ENCODE measurements at regions not wholly inside any gene's neighbourhood (a gene's known extent, or its start where the extent isn't known, plus 50 kb on each side); places are given as distances from the start of the nearest gene placed in this dataset.

GRCh38 chr20:40741507-40742106 is 52.6 kb upstream of the MAFB start:
- FAIRE-seq = peak; percentile 52
- H4K8ac ChIP-seq (ENCODE audit: extremely low read depth, insufficient read depth, low read length) = no peak overlapping the region
- H3K4me1 ChIP-seq (replicated peaks in 1 of 4; ENCODE audit: control insufficient read depth in 3 of 4, insufficient read depth in 4 of 4, low read length in 3 of 4) = peaks cover 0 to 3% (median 1%) of the 10 kb centered on the region in 4 experiments; a peak in 2 of 7 replicates
- no peak overlapping the region for H3K9ac ChIP-seq (replicated peaks in 1 of 4; ENCODE audit: extremely low read depth in 1 of 4, low read depth in 3 of 4, low read length in 3 of 4)
- H2BK12ac ChIP-seq (ENCODE audit: low read depth, low read length) = no peak overlapping the region
- DNase-seq (ENCODE audit: low read depth in 1 of 2, low spot score in 2 of 2) = peak; percentile 34 to 76
- H3K14ac ChIP-seq (ENCODE audit: insufficient read length) = no peak overlapping the region
- no peaks in the 10 kb centered on the region for H4K20me1 ChIP-seq (replicated peaks in 1 of 2; ENCODE audit: control insufficient read depth in 1 of 2, insufficient read depth in 2 of 2, low read length in 2 of 2)
- WGBS, 2 experiments (ENCODE audit: extremely low coverage in 1 of 2, insufficient coverage in 1 of 2, insufficient read length in 1 of 2, insufficient replicate concordance in 2 of 2, low coverage in 1 of 2, low lambda C conversion rate in 2 of 2, missing lambda C conversion rate in 1 of 2) = 60% methylated on average over 5 of the region's 6 CpGs; no CpG with 5 or more reads in 1 of the 2 experiments
- no peaks in the 10 kb centered on the region for H3K79me1 ChIP-seq (ENCODE audit: low read depth, low read length)
- H3K56ac ChIP-seq (replicated peaks; ENCODE audit: insufficient read length, low read depth, low read length) = no peak overlapping the region
- H2AK5ac ChIP-seq (ENCODE audit: low read depth, low read length) = no peak overlapping the region
- H2BK20ac ChIP-seq (ENCODE audit: low read length) = no peak overlapping the region
- no peak overlapping the region for H3K18ac ChIP-seq (ENCODE audit: extremely low read depth, low read length)
- H2BK5ac ChIP-seq (ENCODE audit: low read depth, low read length) = no peak overlapping the region
- no peak overlapping the region for H2BK120ac ChIP-seq (replicated peaks; ENCODE audit: low read depth, low read length)
- H3K4me3 ChIP-seq (ENCODE audit: extremely low read depth in 1 of 4, insufficient read depth in 2 of 4, low read depth in 3 of 4, low read length in 4 of 4) = no peak overlapping the region
- no peaks in the 10 kb centered on the region for H3K36me3 ChIP-seq (ENCODE audit: control insufficient read depth in 2 of 4, insufficient read depth in 4 of 4, low read length in 3 of 4)
- H4K91ac ChIP-seq (replicated peaks; ENCODE audit: insufficient read length, low read length) = no peak overlapping the region
- ChIA-PET POLR2A (ENCODE audit: partially characterized antibody) (interaction anchor here (1.0 kb wide), 1 partner anchor 222 kb away, joined by 3 read pairs; no protein-coding TSS in a partner anchor), CTCF (ENCODE audit: partially characterized antibody) (interaction anchor here (0.6 to 7.4 kb wide), 59 partner anchors 8 to 1666 kb away, joined by 3 to 44 read pairs (median 4); no protein-coding TSS in a partner anchor)
- no peak overlapping the region for H3K27ac ChIP-seq (ENCODE audit: low read depth, low read length)
- H2BK15ac ChIP-seq (ENCODE audit: low read length) = no peak overlapping the region
- no peaks in the 10 kb centered on the region for H3K23me2 ChIP-seq (ENCODE audit: low read depth, low read length)
- H3K79me2 ChIP-seq (ENCODE audit: control insufficient read depth in 1 of 2, insufficient read depth in 2 of 2, low read length in 2 of 2) = no peaks in the 10 kb centered on the region
- no peak overlapping the region for H3K4me2 ChIP-seq (ENCODE audit: insufficient read depth in 1 of 2, low read depth in 2 of 2, low read length in 2 of 2)
- H3K23ac ChIP-seq (ENCODE audit: insufficient read length) = no peak overlapping the region
- H3K27me3 ChIP-seq (replicated peaks in 1 of 4; ENCODE audit: control insufficient read depth in 3 of 4, extremely low read depth in 1 of 4, insufficient read depth in 3 of 4, low read length in 3 of 4) = no peaks in the 10 kb centered on the region
- H3K4ac ChIP-seq (replicated peaks; ENCODE audit: insufficient read length, low read depth, low read length) = no peak overlapping the region
- H2AFZ ChIP-seq (ENCODE audit: low read length) = no peak overlapping the region
- no peaks in the 10 kb centered on the region for H3K9me3 ChIP-seq (ENCODE audit: insufficient read depth in 2 of 2, low read depth in 1 of 2, low read length in 1 of 2)
- no peak overlapping the region for H4K5ac ChIP-seq (ENCODE audit: insufficient read length, low read depth, low read length)
- TF ChIP-seq, protein P1, sequence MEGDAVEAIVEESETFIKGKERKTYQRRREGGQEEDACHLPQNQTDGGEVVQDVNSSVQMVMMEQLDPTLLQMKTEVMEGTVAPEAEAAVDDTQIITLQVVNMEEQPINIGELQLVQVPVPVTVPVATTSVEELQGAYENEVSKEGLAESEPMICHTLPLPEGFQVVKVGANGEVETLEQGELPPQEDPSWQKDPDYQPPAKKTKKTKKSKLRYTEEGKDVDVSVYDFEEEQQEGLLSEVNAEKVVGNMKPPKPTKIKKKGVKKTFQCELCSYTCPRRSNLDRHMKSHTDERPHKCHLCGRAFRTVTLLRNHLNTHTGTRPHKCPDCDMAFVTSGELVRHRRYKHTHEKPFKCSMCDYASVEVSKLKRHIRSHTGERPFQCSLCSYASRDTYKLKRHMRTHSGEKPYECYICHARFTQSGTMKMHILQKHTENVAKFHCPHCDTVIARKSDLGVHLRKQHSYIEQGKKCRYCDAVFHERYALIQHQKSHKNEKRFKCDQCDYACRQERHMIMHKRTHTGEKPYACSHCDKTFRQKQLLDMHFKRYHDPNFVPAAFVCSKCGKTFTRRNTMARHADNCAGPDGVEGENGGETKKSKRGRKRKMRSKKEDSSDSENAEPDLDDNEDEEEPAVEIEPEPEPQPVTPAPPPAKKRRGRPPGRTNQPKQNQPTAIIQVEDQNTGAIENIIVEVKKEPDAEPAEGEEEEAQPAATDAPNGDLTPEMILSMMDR (IDR thresholded peaks at IDR 0.05; ENCODE audit: control extremely low read depth in 1 of 3, insufficient read depth in 1 of 3, low read depth in 1 of 3, low read length in 3 of 3) = peak; percentile 70 to 86 (median 78)
- TF ChIP-seq CBX5 (IDR thresholded peaks at IDR 0.05; ENCODE audit: low read depth, low read length) (no peak), CHD1 (IDR thresholded peaks at IDR 0.05; ENCODE audit: low read depth, low read length) (no peak), CREB1 (IDR thresholded peaks at IDR 0.05) (peak; percentile 51; the same call in 1 of the 2 replicates), RAD21 (IDR thresholded peaks at IDR 0.05 in 1 of 2, conservative IDR thresholded peaks at IDR 0.05 in 1 of 2; ENCODE audit: low read depth in 2 of 2, low read length in 2 of 2) (peak; percentile 61 to 71), KDM5A (IDR thresholded peaks at IDR 0.05; ENCODE audit: low read length) (no peak), RNF2 (IDR thresholded peaks at IDR 0.05; ENCODE audit: borderline replicate concordance, low read depth, low read length, missing control alignments, poor library complexity, severe bottlenecking) (no peak), BRCA1 (IDR thresholded peaks at IDR 0.05; ENCODE audit: low read depth, low read length) (no peak)
- TF ChIP-seq, protein P2, sequence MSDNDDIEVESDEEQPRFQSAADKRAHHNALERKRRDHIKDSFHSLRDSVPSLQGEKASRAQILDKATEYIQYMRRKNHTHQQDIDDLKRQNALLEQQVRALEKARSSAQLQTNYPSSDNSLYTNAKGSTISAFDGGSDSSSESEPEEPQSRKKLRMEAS (IDR thresholded peaks at IDR 0.05) = 0 out of 2 replicates have a peak, but pooled peaks have one; percentile 20
